HG02970 (cell line): ENCODE measurements at regions not wholly inside any gene's neighbourhood (a gene's known extent, or its start where the extent isn't known, plus 50 kb on each side); places are given as distances from the start of the nearest gene placed in this dataset.
"Not testable (repeated sequence)": the region's sequence is repeated elsewhere in the genome, so short reads cannot be mapped to it uniquely, and the experiment has no call there.

Experiments used
- ATAC-seq: cut with Tn5 transposase; IDR thresholded peaks from one replicate; pipeline ENCODE4 v1.9.1; 2021; ENCODE audit warnings: mild to moderate bottlenecking, moderate library complexity, moderate number of reproducible peaks; ENCODE audit not compliant: unreplicated experiment, low FRiP score

DNA sequence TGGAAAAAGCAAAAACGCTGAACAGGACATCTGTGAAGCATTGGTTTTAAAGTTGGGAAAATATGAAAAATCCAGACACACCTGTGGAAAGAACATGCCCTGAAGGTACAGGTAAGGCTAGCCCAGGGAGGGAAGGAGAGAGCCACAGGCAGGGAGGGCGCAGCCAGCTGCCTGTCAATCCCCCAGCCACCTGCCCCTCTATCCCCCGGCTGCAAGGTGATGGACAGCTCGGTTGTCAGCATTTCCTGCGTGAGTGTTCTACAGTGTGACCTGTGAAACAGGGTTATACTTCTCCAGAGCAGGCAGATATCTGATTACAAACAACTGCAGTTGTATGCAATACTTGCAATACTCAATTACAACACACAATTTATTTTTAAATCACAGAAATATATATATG, 358.1 kb downstream of the SMOC2 start:
- no peak for ATAC-seq

DNA sequence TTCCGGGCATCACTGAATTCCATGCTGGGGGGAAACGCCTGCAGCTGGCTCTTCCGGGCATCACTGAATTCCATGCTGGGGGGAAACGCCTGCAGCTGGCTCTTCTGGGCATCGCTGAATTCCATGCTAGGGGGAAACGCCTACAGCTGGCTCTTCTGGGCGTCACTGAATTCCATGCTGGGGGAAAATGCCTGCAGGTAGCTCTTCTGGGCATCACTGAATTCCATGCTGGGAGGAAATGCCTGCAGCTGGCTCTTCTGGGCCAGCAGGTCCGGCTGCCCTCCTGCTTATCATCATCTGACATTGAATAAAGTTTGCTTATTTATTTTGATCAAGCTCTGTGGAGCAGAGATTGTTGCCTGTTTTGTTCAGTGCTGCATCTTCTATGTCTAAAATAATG, 355.1 kb downstream of the SMOC2 start:
- no peak for ATAC-seq

DNA sequence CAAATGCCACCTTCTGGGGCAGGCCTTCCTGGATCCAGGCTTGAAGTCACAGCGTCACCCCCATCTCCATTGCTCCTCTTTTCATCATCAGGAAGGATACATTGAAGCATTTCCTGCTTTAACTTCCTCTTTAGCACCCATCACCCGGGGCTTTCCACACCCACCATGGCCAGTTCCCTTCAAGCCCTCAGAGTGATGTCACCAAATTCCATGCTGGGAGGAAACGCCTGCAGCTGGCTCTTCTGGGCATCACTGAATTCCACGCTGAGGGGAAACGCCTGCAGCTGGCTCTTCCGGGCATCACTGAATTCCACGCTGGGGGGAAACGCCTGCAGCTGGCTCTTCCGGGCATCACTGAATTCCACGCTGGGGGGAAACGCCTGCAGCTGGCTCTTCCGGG, 354.6 kb downstream of the SMOC2 start:
- ATAC-seq = not testable (repeated sequence)

DNA sequence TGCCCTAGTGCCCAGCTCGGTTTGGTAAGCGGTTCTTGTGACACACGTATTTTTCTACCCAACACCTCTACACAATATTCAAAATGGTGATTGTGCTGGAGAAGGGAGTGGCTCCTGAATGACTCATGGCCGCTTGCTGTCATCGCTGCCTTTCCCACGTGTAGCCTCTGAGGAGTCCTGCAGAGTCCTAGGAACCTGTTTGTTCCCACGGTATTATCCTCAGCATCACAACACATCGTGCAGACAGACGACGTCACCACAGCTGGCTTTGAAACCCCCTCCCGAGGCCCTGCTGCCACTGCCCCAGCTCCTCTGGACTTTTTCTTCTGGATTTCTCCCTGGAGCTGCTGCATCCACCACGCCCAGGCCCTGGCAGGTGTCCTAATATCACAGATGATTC, 353.5 kb downstream of the SMOC2 start:
- ATAC-seq = no peak

DNA sequence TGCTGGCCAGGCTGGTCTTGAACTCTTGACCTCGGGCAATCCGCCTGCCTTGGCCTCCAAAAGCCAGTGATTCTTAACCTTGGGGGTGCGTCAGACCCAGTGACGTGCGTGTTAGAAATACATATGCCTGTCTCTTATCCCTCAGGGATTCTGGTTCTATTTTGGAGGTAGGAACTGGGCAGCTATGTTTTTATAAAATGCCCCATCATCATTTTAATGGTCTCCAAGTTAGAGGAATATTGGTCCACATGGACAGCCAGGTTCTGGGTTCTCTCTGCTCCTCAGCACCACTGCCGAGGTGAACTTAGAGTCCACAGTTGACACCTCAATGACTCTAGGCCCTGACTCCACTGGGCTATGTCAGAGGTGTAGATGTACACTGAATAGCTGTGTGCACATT, 352.7 kb downstream of the SMOC2 start:
- ATAC-seq = no peak

DNA sequence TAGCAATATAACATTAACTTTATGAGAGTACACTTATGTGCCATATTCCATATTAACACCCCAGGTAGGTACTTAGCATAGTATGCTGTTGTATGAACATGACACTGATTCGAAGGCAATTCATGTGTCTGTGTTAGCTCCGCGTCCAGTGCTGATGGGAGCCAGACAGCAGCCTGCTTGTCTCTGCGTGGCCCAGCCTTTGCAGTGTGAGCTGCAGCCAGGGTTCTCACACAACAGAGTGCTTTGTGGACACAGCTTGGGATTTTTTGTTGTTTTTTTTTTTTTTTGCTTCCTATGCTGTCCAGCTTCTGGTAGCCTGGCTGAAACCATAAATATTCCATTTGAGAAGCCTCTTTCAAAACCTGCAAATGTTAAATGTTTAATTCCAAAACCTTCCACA, 350.9 kb downstream of the SMOC2 start:
- ATAC-seq = no peak

DNA sequence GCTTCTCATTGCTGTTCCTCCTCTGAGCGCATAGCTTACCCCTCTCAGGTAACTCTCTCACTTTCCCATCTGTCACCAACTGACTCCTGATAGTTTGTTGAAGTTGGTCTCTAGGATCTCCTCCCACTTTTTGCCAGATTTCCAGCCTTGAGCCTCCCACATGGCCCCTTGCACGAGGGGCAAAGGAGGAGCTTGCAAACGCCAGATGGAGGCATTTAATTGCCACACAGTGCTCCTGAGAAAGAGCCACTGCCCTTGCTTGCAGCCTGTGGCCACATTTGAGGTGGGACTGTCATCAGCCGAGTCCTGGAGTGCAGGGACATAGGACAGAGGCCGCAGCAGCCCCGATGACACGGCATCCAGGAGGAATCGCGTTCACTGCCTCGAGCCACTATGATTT, 348.7 kb downstream of the SMOC2 start:
- no peak for ATAC-seq

DNA sequence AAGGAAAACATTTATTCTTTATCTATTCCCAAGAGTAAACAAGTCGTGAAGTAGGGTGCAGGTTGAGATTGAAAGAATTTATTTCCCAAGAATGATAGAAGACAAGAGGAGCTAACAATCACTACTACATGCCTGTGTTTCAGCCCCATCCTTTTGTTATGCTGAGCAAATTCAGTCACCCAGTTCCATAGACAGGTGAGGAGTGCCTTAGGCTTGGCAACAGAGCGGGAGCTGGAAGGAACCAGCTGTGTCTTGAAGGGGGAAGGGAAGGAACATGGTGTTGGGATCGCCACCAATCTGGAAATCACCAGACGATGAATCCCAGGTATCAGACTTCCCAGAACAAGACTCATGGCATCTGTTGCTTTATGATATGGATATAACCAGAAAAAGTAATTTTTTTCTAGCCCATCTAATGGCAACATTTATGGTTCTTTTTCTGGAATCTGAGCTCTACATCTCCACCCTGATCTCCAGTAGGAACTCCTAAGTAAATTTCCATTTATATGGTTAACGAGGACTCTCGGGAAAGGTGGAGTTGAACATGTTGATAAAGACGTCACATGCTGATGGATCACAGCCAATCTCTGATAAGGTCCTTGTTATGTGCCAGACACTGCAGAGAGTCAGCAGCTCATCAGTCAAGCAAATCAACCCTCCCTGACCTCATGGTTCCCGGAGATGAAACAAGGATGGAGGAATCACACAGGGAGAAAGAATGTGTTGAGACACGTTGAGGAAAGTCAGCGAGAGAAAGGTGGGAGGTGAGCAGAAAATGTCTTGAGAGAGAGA, 344.9 kb downstream of the SMOC2 start:
- no peak for ATAC-seq

DNA sequence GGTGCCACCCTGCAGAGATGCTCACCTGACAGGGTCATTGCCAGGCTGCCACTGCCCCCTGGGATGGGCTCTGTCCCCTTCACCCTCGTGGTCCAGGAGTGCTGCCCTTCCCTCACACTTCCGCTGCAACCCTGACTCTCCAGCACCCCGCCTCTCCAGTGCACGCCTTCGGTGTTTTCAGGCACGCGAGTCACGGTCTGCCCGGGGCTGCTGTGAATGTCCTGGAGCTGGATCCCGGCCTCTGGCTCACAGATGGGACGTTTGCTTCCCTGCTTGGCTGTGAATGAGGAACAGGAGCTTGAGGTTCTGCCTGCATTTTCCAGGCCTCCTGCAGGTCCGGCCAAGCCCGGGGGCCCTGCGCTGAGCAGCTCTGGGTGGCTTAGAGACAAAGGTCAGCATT, 343.4 kb downstream of the SMOC2 start:
- ATAC-seq = no peak

DNA sequence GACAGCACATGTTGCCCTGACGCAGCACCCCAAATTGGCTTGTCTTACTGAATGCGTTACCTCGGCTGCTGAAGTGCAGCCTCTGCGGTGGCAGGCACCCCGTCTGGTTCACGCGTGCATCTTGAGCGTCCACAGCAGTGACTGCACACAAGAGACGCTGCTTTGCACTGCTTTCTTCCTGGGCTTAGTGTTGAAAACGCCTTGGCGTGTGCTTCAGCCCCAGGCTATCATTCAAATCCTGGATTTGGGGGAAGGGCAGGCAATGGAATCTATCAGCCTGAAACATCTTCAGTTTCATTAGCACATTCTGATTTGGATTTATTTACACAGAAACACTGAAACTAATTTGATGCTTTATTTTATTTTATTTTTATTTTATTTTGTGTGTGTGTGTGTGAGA, 342.7 kb downstream of the SMOC2 start:
- ATAC-seq = no peak

DNA sequence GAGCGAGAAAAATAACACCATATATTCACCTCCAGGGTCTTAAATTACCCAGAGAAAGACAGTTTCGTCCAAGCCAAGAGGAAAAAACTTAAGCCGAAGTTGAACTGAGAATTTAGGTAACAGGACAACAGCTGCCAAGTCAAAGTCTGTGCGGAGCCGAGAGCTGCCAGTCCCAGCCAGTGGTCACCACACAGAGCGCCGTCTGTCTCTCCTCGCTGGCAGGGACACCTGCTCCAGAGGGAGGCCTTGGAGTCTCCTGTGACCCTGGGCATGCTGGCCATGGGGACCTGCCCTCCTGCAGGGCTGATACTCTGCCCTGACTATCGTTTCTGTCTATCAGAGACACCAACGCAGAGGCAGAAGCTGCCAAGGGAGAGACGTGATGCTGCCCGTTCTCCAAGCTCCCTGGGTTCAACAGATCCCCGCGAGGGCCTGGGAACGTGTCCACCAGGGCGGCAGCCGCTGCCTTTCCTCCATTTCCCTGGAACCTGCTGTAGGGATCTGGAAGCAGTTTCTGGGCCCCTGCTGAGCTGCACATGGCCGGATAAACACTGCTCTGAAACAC, 341.3 kb downstream of the SMOC2 start:
- ATAC-seq = no peak

DNA sequence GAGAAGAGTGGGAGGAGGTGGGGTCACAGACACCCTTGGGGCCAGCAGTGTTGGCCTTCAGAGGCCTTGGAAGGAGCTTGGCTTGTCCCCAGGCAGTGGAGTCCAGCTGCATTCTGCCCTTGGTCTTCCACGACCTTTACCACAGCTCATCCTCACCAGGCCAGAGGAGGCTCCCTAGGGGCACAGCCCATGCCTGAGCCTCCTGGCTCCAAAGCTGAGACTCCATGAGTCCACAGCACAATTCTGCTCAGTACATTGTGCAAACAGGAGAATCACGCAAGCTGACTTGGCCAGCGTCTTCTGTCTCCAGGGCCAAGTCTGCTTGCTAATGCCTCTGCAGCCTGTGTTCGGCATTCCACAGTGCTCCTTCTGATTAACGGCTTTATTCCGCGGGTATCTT, 337.2 kb downstream of the SMOC2 start:
- no peak for ATAC-seq

DNA sequence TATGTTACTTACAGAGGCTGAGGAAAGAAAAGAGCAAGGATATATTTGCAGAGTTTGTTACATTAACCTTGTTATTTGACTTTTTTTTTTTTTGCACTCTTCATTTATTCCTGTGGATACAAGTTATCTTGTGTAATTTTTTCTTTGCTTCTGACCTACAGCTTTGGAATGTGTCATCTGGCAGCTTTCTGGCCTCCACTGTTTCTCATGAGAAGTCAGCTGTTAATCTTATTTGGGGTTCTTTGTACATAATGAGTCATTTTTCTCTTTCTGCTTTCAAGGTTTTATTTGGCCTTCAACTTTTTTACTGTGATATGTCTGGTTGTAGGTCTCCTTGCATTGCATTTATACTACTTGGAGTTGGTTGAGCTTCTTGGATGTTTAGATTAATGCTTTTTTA, 333.4 kb downstream of the SMOC2 start:
- no peak for ATAC-seq

DNA sequence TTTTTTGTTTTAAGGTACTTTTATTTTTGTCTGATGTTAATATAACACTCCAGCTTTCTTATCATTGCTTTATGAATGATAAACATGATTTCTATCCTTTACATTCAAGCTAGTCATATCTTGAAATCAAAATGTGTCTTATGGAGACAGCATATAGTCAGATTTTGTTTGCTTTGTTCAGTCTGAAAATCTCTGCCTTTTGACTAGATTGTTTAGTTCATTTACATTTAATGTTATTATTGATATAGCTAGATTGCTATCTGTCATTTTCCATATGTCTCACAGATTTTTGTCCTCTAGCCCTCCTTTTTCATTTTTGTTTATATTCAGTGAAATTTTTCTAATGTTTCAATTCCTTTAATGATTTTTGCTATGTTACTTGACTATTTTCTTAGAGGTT, 332.8 kb downstream of the SMOC2 start:
- ATAC-seq = no peak

DNA sequence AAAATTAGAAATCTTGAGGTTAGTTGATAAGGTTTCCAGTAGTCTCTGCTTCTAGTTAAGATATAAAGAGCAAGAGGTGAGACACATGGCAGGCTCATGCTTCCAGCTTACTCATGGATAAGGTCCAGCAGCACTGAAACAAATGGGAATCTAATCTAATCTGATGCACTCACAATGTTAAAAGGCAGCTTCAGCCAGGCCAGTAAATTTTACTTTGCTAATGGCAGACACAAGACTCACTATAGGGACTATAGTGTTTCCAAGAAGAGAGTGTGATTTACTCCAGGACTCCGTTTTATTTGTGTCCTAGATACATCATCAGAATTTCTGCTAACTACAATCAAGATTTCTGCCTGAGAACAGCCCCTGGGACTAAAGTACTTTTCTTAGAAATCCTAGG, 324.8 kb downstream of the SMOC2 start:
- no peak for ATAC-seq

DNA sequence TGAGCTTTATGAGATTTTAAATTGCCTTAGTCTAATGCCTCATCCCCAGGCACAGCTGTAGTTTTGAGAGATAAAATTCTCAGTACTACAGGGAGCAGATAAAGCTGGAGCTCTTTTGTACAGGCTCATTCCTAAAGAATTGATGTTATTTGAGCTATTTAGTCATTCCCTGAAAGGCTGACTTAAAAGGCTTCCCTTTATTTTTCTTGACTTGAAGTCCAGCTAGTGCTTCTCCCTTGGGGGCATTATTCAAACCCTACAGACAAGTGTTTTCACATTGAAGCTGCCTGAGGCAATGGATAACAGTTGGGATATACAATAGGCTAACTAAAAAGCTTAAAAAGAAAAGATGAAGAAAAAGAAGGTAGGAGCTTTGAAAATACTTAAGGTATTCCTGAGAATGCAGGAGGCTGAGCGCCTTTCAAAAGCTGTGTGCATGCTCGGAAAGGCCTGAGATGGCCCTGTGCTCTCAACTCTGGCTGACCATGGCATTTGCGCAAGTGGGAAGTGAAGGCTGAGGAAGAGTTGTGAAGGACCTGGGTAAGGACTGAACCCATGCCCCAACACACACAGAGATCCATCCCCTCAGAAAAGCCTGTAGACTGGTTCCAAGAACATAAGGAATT, 315.1 kb downstream of the SMOC2 start:
- ATAC-seq = no peak

DNA sequence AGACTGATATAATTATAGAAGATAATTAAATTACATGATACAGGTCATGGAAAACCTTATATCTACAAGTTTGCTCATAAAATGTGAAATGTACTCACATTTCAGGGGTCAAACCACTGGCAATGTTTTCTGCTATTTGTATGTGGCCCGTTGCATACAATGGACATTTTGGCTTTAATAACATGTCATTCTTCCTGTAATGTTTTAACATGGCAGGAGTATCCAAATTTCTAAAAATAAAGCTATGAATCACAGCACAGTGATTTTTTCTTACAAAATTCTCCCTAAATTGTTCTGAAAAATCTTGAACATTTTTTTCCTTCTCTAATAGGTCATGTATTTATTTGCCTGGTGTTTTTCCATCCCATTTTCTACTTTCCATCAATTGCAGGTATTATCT, 305.7 kb downstream of the SMOC2 start:
- ATAC-seq = no peak

DNA sequence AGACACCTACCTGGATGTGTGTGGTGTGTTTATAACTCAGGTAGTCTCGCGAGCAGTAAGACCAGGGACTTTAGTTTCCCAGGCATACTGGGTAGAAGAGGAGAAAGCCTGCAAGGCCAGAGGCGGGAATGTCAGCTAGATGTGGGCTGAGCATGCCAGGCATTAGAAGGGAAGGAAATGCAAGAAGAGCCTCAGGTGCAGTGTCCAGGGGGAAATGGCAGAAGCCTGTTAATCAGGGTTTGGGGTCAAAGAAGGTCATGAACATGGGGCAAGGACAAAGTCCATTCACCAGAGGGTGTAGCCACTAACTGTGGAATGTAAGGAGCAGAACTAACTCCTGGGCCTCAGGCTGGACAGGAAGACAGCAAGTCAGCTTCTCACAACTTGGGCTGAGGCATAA, 305.0 kb downstream of the SMOC2 start:
- ATAC-seq = no peak

DNA sequence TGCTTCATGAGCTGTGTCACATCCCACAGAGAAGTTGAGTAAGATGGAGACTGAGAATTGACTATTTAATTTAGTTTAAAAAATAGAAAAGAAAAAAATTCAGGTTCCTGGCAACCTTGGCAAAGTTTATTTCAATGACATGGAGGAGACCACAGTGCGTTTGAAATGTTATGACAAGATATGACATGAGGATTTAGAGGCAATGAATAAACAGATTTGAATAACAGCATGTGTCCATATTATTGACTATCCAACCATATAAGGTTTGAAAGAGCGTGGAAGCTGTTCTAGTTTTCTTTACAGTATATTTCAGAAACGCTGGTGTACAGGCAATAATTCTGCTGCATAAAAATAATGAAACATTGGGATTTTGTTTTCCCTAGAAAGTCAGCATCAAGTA, 303.9 kb downstream of the SMOC2 start:
- ATAC-seq = no peak

DNA sequence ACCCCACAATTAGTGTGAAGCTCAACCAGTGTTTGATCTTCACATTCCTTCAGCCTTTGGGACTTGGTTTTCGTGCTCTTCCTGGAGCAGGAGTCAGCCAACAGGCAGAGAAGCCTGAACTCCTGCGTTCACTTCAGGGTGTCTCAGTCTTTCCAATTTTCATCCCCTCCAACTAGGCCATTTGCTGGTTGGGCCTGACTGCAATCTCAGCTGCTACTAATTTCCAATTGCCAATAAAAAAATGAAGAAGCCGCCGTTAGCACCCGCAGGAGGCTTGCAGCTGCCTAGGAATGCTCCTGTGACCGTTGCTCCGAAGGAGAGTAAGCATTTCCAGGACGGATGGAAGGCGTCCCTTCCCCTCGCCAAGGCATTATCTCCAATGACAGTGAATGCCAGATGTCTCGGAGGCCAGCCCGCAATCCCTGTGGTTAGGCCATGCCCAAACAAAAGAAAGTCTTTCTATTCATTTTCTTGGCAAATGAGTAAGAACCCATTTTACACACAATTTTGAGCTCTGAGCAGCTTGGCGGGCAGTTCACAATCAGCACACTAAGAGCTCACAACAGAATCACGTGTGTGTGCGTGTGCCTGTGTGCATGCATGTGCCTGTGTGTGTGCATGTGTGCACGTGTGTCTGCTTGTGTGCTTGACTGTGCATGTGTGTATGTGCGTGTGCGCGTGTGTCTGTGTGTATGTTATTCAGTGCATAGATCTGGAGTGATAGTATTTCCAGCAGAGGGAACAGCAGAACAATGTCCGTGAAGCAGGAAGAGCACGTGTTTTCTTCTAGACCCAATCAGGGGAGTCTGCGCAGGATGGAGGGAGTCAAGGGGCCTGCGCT, 301.2 kb downstream of the SMOC2 start:
- ATAC-seq = no peak

DNA sequence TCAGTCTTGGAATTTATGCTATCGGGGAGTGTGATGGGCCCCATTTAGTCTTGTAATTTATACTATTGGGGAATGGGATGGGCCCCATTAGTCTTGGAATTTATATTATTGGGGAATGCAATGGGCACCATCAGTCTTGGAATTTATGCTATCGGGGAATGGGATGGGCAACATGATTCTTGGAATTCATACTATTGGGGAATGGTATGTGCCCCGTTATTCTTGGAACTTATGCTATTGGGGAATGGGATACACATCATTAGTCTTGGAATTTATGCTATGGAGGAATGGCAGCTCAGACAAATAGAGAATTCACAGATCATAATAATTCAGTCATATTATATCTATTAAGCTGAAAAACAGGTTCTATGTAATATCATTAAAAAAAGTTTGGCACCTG, 300.3 kb downstream of the SMOC2 start:
- ATAC-seq = no peak
